NCI-H1092 (cell line): ENCODE measurements at regions not wholly inside any gene's neighbourhood (a gene's known extent, or its start where the extent isn't known, plus 50 kb on each side); places are given as distances from the start of the nearest gene placed in this dataset.
A peak's percentile ranks its signal among the peaks of the same experiment; 100 is the strongest.

Source experiments
- DNase-seq: peaks from one replicate; lab custom pipeline; 2025; lab: John Stamatoyannopoulos, UW

- no peak for DNase-seq
Measured at GRCh38 chr22:27475548-27475897, 326.0 kb downstream of the MN1 start.

DNA sequence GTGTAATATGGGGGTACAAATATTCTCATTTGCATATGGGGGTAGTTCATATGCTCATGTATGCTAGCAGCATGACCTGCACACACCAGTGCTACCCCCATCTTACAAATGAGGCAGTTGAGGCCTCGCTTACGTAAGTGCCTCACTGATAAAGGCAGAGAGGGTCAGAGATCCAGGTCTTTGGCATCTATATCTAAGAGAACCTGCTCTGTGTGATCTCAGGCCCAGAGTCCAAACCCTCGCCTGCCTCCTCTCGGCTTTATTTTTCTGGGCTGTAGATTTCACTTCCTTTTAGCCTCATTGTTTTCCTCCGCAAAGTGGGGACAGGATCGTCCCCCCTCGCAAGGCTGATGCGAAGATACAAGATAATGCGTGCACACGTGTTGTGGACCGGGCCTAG, 325.2 kb downstream of the MN1 start:
- no peak for DNase-seq

- no peak for DNase-seq
Measured at GRCh38 chr22:27476729-27477128, 324.8 kb downstream of the MN1 start.

- DNase-seq, result no peak
Measured at GRCh38 chr22:27477171-27477570, 324.4 kb downstream of the MN1 start.

DNA sequence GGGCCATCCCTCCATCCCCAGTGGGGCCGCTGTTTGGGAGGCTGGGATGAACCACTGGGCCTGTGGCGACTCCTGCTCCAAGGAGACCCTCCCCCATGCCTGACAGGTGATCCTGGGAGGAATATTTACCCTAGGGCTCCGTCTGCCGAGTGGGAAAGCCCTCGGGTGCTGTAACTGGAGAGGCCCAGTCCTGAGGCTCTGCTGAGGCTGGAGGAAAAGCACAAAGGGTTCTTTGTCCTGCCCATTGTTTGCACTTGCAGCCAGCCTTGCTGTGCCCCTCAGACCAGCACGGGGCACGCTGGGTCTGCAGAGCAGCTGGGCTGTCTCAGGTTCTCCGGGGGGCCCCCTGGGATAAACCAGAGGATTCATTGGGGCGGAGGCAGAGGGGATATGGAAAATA, 321.1 kb downstream of the MN1 start:
- DNase-seq, result peak; percentile 71

DNA sequence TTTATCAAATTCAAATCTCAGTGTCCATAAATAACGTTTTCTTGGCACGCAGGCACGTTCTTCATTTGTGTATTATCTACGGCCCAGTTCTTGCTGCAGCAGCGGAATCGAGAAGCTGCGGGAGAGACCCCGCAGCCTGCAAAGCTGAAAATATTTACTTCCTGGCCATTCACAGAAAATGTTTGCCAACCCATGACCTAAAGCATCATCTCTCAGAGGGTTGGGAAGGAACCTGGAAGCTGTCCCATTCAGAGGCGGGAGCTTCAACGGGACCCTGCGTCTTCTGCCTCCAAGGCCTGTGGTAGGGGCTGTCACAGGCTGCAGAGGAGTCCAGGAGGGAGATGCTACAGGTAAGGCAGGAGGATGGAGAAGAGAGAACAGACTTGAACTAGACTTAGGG, 319.2 kb downstream of the MN1 start:
- no peak for DNase-seq

DNA sequence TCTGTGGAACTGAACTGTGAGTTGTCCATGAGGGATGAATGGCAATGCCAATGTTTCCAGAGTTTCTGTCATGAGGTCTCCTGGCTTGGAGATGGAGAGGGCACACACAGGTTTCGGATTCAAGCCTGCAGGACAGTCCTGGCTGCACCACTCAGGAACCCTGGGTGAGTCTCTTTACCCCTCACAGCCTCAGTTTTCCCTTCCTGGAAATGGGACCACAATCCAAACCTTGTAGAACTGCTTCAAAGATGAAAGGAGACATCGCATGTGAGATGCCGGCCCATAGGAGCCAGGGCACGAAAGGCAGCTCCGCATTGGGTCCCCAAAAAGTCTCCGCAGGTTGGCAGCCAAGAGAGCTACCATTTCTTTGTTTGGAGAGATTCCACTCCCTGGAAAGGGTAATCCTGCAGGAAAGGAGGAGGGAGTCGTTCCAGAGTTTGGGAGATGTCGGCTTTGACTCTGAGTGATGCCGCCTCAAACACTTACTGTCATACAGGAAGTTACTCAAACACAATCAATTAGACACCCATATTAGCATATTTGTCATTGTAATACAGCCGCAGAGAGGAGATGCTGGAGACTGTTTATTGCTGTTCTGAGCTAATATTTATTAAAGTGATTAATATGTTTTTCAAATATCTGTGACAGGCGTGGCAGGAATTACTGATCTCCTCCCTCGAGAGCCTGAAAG, 318.3 kb downstream of the MN1 start:
- DNase-seq, result no peak

DNA sequence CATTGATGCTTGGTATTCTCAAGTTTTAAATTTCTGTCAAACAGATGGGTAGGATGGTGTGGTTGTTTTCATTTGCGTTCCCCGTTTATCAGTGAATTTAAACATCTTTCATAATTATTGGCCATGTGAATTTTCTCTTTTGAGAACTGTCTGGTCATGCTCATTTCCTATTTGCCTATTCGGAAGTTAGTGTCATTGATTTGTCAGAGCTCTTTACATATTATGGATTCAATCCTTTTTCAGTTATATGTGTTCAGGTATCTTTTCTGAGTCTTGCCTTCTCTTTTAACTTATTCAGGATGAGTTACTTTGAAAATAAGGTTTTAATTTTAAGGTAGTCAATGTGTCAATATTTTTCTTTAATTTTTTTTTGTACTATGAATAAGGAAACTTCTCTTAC, 315.7 kb downstream of the MN1 start:
- no peak for DNase-seq

GRCh38 chr22:27487600-27488452, 313.7 kb downstream of the MN1 start:
- no peak for DNase-seq

DNA sequence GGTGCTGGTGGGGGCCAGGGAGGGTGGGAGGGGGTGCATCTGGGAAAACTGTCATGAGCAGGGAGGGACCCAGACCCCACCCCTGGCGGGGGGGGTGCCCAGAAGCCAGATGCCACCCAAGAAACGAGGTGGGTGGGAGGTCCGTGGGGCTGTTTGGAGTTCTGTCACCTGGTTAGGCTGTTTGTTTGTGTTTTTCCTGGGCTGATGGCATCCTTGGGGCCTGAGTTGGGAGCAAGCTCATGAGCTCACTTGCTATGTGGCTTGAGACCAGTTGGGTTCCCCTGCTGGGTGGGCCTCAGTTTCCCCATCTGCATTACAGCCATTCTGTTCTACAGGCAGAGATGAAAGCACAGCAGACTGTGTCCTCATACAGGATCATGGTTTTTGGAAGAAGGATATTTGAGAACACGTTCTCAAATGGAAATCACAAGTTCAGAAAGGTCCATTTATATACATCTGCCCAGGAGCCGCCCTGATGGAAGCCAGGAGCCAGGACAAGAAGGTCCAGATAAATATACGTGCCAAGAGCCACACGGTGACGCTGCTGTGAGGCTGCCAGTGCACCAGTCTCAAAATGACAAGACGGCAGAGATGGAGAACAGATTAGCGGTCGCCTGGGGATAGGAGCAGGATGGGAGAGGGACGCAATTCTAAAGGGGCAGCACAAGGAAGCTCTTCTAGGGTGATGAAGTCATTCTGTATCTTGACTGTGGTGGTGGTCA, 312.9 kb downstream of the MN1 start:
- no peak for DNase-seq

- no peak for DNase-seq
Measured at GRCh38 chr22:27489178-27489675, 312.3 kb downstream of the MN1 start.

- DNase-seq, result no peak
Measured at GRCh38 chr22:27490080-27490479, 311.5 kb downstream of the MN1 start.

DNA sequence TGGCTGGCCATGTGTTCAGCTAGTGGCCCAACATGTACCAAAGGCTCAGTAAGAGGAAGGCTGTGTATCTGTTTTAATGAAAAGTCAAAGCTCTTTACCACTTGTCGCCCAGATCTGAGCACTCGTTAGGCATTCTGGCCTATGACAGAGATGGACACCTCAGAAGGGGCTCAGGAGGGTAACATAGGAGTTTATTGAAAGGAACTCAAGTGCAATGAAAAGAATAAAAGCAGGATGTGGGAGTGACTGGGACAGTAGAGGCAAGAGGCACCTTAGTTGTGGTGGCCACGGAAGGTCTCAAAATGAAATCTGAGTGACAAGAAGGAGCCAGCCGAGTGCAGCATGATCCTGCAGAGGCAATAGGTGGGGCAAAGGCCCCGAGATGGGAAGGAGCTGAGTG, 309.7 kb downstream of the MN1 start:
- no peak for DNase-seq

- no peak for DNase-seq
Measured at GRCh38 chr22:27492566-27493201, 308.9 kb downstream of the MN1 start.

- DNase-seq, result no peak
Measured at GRCh38 chr22:27493796-27494195, 307.8 kb downstream of the MN1 start.

DNA sequence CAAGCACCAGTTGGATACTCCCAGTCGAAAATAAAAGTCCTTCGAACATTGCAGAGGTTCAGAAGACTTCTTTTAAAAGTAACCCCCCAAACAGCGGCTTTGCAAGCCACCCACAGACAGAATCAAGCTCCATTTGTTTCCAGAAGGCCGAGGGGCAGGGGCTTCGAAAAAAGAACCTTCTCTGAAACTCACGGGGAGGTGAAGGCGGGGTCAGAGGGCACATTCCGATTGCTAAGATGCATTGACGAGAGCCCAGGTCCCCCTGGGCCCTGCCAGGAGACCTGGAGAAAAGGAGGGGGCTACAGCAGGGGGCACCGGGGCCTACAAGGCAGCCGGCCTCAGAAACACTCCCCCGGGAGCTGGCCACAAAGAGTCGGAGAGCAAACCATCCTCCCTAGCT, 306.8 kb downstream of the MN1 start:
- DNase-seq, result no peak

- DNase-seq, result no peak
Measured at GRCh38 chr22:27495325-27495724, 306.2 kb downstream of the MN1 start.

DNA sequence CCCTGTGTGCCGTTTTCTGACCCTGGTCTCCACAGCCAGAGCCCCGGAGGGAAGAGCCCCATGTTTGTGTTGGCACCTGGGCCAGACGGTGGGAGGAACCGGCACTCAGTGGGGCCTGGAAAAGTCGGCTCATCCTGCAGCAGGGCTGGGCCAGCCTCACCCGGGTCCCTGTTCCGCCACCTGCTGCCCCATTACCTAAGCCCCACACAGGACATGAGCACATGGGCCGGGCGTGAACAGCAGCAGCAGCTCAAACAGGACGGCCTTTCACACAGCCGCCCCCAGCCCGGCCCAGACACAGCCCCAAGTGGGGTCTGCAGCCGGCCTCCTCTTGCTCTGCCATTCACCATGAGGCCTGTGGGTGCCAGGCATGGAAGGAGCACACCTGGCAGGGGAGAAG, 302.4 kb downstream of the MN1 start:
- DNase-seq, result no peak

- no peak for DNase-seq
Measured at GRCh38 chr22:27501191-27501936, 300.2 kb downstream of the MN1 start.

DNA sequence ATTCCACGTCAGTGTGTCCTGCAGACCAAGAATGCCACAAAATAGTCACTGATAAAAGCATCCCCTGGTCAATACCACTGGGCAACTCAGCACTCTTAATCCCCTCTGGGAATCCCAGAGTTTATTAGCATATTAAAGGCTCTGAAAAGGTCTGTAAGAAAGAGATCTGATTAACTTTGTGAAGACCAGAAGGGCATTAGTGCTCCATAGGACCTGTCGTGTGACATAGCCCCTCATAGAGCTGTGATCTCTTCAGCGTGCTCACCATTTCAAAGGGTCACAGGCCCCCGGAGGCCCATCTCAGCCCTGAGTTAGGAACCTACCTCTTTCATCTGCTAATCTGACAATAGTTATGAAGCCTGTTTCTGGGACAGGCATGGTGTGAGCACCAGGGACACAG, 299.2 kb downstream of the MN1 start:
- DNase-seq, result no peak

DNA sequence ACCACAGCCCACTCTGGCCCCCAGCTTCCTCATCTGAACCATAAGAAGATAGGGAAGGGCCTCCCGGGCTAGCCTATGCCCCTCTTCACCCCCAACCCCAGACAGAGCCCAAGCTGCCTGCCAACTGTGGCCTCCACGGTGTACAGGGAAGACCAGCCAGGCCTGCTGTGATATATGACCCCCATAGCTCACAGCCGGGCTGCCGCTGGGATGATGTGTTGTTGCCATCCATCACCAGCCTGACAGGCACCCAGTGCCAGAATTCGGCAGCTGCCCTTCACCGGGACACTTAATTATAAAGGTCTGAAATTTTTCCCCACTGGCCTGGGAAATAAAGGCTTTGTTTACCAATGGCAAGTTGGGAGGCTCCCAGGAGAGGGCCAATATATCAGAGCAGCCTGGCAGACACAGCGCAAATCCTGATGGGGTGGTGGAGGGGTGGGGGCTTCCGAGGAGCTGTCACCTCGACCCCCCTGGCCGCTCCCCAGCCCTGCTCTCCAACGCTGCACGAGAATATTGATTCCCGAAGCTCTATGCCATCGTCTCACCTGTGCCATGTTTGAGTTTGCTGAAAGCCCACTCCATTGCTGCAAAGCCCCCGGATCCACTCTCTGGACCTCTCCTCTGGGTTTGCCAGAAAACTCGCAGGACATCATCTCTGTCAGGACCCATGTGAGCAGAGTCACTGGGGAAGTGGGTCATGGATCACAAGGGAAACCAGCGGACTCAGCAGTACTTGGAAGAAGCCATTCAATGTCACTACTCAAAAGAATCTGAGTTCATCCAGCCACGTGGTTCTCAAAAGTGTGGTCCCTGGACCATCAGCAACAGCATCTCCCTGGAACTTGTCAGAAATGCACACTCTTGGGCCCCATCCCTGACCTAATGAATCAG, 296.9 kb downstream of the MN1 start:
- DNase-seq, result no peak
